ENCODE measurements at regions not wholly inside any gene's neighbourhood (a gene's known extent, or its start where the extent isn't known, plus 50 kb on each side); places are given as distances from the start of the nearest gene placed in this dataset.

DNA sequence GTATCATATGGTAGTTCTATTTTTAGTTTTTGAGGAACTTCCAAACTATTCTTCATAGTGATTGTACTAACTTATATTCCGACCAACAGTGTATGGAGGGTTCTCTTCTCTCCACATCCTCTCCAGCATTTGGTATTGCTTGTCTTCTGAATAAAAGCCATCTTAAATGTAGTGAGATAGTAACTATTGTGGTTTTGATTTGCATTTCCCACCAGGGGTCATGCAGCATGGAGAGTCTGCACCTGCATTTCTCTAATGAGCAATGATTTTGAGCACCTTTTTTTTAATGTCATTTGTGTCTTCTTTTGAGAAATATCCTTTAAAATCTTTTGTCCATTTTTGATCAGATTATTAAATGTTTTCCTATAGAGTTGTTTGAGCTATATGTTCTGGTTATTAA lies 718.5 kb downstream of the ZBBX start:
- TF ChIP-seq, protein P1, sequence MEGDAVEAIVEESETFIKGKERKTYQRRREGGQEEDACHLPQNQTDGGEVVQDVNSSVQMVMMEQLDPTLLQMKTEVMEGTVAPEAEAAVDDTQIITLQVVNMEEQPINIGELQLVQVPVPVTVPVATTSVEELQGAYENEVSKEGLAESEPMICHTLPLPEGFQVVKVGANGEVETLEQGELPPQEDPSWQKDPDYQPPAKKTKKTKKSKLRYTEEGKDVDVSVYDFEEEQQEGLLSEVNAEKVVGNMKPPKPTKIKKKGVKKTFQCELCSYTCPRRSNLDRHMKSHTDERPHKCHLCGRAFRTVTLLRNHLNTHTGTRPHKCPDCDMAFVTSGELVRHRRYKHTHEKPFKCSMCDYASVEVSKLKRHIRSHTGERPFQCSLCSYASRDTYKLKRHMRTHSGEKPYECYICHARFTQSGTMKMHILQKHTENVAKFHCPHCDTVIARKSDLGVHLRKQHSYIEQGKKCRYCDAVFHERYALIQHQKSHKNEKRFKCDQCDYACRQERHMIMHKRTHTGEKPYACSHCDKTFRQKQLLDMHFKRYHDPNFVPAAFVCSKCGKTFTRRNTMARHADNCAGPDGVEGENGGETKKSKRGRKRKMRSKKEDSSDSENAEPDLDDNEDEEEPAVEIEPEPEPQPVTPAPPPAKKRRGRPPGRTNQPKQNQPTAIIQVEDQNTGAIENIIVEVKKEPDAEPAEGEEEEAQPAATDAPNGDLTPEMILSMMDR (conservative IDR thresholded peaks at IDR 0.05; ENCODE audit: low read depth, low read length): no peak
- BruUV-seq (replicated peaks): no TSS peak
- POLR2A ChIA-PET (ENCODE audit: low non-redundant PET): no interaction called here
- H3K36me3 ChIP-seq (ENCODE audit: insufficient read depth, low read length, poor library complexity, severe bottlenecking): no peaks in the 10 kb centered on the region
- no peaks in the 10 kb centered on the region for H3K4me1 ChIP-seq (ENCODE audit: insufficient read depth, low read length, poor library complexity, severe bottlenecking)
- no peak overlapping the region for H3K4me3 ChIP-seq (ENCODE audit: low read depth, low read length, poor library complexity, severe bottlenecking)
- H3K9me3 ChIP-seq (ENCODE audit: low read depth, low read length, poor library complexity, severe bottlenecking): no peaks in the 10 kb centered on the region
- no peaks in the 10 kb centered on the region for H3K27me3 ChIP-seq (replicated peaks; ENCODE audit: insufficient read depth, low read depth, low read length, poor library complexity)
- DNase-seq (ENCODE audit: low spot score): no peak
- CTCF ChIA-PET: no interaction called here
- H3K27ac ChIP-seq (ENCODE audit: low read depth, low read length, poor library complexity, severe bottlenecking): no peak overlapping the region
- intact Hi-C loops (cut with micrococcal nuclease; ENCODE audit: unreplicated experiment): no loop called here

DNA sequence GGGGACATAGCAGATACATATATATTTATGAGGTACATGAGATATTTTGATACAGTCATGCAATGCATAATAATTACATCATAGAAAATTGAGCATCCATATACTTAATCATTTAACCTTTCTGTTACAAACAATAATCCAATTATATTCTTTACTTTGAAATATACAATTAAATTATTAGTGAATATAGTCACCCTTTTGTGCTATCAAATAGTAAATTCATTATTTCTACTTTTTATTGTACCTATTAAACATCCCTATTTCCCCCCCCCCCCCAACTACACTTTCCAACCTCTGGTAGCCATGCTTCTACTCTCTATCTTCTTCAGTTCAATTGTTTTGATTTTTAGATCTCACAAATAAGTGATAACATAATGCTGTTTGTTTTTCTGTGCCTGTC lies 719.1 kb downstream of the ZBBX start:
- TF ChIP-seq, protein P1 (conservative IDR thresholded peaks at IDR 0.05; ENCODE audit: low read depth, low read length): no peak
- TF ChIP-seq EZH2 (IDR thresholded peaks at IDR 0.05; ENCODE audit: borderline replicate concordance, low read depth, low read length, poor library complexity, severe bottlenecking): no peak
- H3K27me3 ChIP-seq (replicated peaks; ENCODE audit: insufficient read depth, low read depth, low read length, poor library complexity): no peaks in the 10 kb centered on the region
- no peaks in the 10 kb centered on the region for H3K36me3 ChIP-seq (ENCODE audit: insufficient read depth, low read length, poor library complexity, severe bottlenecking)
- intact Hi-C loops (cut with micrococcal nuclease; ENCODE audit: unreplicated experiment): no loop called here
- no peak overlapping the region for H3K27ac ChIP-seq (ENCODE audit: low read depth, low read length, poor library complexity, severe bottlenecking)
- H3K9me3 ChIP-seq (ENCODE audit: low read depth, low read length, poor library complexity, severe bottlenecking): no peaks in the 10 kb centered on the region
- DNase-seq (ENCODE audit: low spot score): no peak
- no peak overlapping the region for H3K4me3 ChIP-seq (ENCODE audit: low read depth, low read length, poor library complexity, severe bottlenecking)
- CTCF ChIA-PET: no interaction called here
- no TSS peak for BruUV-seq (replicated peaks)
- POLR2A ChIA-PET (ENCODE audit: low non-redundant PET): no interaction called here
- H3K4me1 ChIP-seq (ENCODE audit: insufficient read depth, low read length, poor library complexity, severe bottlenecking): no peaks in the 10 kb centered on the region

DNA sequence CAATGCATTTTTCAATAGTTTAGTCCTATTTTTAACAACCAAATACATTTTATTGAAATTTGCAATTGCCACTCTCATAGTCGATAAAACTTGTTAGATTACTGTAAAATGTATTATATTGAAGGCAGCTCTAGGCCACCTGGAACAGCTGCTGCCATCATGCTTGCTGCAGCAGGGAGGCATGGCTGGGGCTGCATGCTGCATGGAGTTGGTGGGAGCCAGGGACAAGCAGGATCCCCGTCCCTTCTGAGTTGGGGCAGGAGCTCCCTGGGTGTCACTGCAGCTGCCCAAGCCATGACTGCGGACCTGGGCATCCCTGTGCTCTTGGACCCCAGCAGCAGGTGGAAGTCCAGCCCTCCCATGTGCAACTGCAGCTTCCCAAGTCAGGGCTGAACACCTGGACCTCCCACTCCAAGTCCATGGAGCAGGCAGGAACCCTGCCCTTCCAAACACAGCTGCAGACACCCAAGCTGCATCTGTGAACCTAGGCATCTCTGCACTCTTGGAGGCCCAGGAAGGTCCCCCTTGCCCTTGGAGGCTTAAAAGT lies 742.0 kb downstream of the ZBBX start:
- no peak overlapping the region for H3K27ac ChIP-seq (ENCODE audit: low read depth, low read length, poor library complexity, severe bottlenecking)
- no peak for TF ChIP-seq EZH2 (IDR thresholded peaks at IDR 0.05; ENCODE audit: borderline replicate concordance, low read depth, low read length, poor library complexity, severe bottlenecking)
- TF ChIP-seq, protein P1 (conservative IDR thresholded peaks at IDR 0.05; ENCODE audit: low read depth, low read length): no peak
- no peaks in the 10 kb centered on the region for H3K27me3 ChIP-seq (replicated peaks; ENCODE audit: insufficient read depth, low read depth, low read length, poor library complexity)
- no TSS peak for BruUV-seq (replicated peaks)
- no peaks in the 10 kb centered on the region for H3K36me3 ChIP-seq (ENCODE audit: insufficient read depth, low read length, poor library complexity, severe bottlenecking)
- no peak for DNase-seq (ENCODE audit: low spot score)
- peaks cover 9% of the 10 kb centered on the region for H3K4me1 ChIP-seq (ENCODE audit: insufficient read depth, low read length, poor library complexity, severe bottlenecking)
- H3K9me3 ChIP-seq (ENCODE audit: low read depth, low read length, poor library complexity, severe bottlenecking): peaks cover 5% of the 10 kb centered on the region
- H3K4me3 ChIP-seq (ENCODE audit: low read depth, low read length, poor library complexity, severe bottlenecking): no peak overlapping the region
- POLR2A ChIA-PET (ENCODE audit: low non-redundant PET): no interaction called here
- CTCF ChIA-PET: no interaction called here
- intact Hi-C loops (cut with micrococcal nuclease; ENCODE audit: unreplicated experiment): no loop called here

Measured in A673 (cell line).